ENCODE measurements at regions not wholly inside any gene's neighbourhood (a gene's known extent, or its start where the extent isn't known, plus 50 kb on each side); places are given as distances from the start of the nearest gene placed in this dataset.

DNA sequence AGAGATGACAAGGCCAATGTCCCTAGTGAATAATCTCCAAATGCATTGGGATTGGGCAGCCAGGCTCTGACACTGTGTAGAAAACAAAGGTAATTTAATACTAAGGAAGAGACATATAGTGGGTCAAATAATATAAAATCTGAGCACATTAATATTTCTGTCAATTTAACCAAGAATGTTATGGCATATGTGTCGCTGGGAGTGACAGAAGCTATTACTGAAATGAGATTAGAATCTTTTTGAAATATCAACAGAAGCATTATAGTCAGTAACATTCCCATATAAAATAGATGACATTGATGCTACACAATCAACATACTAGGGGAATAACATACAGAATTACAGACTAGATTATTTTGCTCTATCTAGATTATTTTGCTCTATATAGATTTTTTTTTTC, 114.0 kb downstream of the BLID start (continued):
- no peak for TF ChIP-seq RBM22 (optimal IDR thresholded peaks at IDR 0.05; ENCODE audit: low read length)
- TF ChIP-seq ZNF432 (CRISPR knock-in tag; IDR thresholded peaks at IDR 0.05; ENCODE audit: borderline replicate concordance) = no peak
- TF ChIP-seq ZFP37 (CRISPR knock-in tag; IDR thresholded peaks at IDR 0.05; ENCODE audit: borderline replicate concordance) = no peak
- TF ChIP-seq TAF15 (IDR thresholded peaks at IDR 0.05; ENCODE audit: low read depth, low read length, poor library complexity, severe bottlenecking) = no peak
- TF ChIP-seq ZNF10 (CRISPR knock-in tag; IDR thresholded peaks at IDR 0.05; ENCODE audit: borderline replicate concordance, low read depth) = no peak
- no peak for TF ChIP-seq ZNF546 (CRISPR knock-in tag; conservative IDR thresholded peaks at IDR 0.05)
- TF ChIP-seq KMT2B (CRISPR knock-in tag; IDR thresholded peaks at IDR 0.05) = no peak
- TF ChIP-seq MAFF (IDR thresholded peaks at IDR 0.05; ENCODE audit: low read depth, low read length) = no peak

DNA sequence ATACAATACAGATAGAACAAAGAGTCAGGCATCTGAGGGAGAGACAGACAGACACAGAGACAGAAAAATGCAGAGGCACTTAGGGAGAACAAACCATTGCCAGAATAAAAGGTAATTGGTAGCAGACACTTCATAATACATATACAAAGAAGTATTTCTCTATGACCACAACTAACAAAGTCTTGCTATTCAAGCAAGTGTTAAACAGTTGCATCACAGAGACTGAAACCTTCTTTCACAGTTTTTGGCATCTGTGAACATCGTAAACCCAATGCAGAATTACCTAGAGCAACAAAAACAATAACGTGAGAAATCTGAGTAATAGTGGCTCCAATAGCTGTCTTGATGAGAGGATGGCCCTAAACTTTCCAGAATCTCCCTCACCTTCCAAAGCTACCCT, 116.4 kb downstream of the BLID start:
- H3K27ac ChIP-seq (ENCODE audit: extremely low read length, insufficient read depth, low read length) = no peak overlapping the region
- no peak overlapping the region for H2AFZ ChIP-seq (ENCODE audit: low read length)
- H3K9me3 ChIP-seq (ENCODE audit: low read length) = no peaks in the 10 kb centered on the region
- BruUV-seq (replicated peaks) = no TSS peak
- WGBS (ENCODE audit: low lambda C conversion rate) = 18% methylated on average over 2 of the region's 2 CpGs
- intact Hi-C loops (cut with micrococcal nuclease; ENCODE audit: unreplicated experiment) (no loop called here), in situ Hi-C loops (cut with HindIII; ENCODE audit: extremely low pct_ligation_motif_present, low pct_unique_long_range_greater_than_20kb) (no loop called here)
- H3K4me3 ChIP-seq (replicated peaks in 1 of 3; ENCODE audit: insufficient read depth in 1 of 3, low read depth in 2 of 3, low read length in 3 of 3) = no peak overlapping the region
- ATAC-seq (no peak), DNase-seq (ENCODE audit: low spot score) (no peak), FAIRE-seq (no peak)
- ChIA-PET CTCF (ENCODE audit: low intra/inter-chr PET ratio, low total read pairs) (no interaction called here), POLR2A (no interaction called here)
- no peaks in the 10 kb centered on the region for H3K36me3 ChIP-seq (replicated peaks in 1 of 2; ENCODE audit: control insufficient read depth in 1 of 2, insufficient read depth in 2 of 2, low read length in 2 of 2)
- H3K4me2 ChIP-seq (ENCODE audit: low read depth, low read length) = no peak overlapping the region
- no peaks in the 10 kb centered on the region for H3K4me1 ChIP-seq (ENCODE audit: insufficient read depth, low read length)
- no peaks in the 10 kb centered on the region for H4K20me1 ChIP-seq (ENCODE audit: insufficient read depth, low read length)
- H3K9ac ChIP-seq (ENCODE audit: insufficient read depth, low read depth, low read length) = no peak overlapping the region
- H3K79me2 ChIP-seq (ENCODE audit: insufficient read depth, low read length) = no peaks in the 10 kb centered on the region
- no peaks in the 10 kb centered on the region for H3K27me3 ChIP-seq (ENCODE audit: control insufficient read depth in 1 of 2, insufficient read depth in 2 of 2, low read length in 2 of 2)
- TF ChIP-seq ATF7 (IDR thresholded peaks at IDR 0.05) = no peak
- no peak for TF ChIP-seq ATF7 (CRISPR knock-in tag; IDR thresholded peaks at IDR 0.05)
- TF ChIP-seq AHR (CRISPR knock-in tag; IDR thresholded peaks at IDR 0.05) = no peak
- TF ChIP-seq, protein P1, sequence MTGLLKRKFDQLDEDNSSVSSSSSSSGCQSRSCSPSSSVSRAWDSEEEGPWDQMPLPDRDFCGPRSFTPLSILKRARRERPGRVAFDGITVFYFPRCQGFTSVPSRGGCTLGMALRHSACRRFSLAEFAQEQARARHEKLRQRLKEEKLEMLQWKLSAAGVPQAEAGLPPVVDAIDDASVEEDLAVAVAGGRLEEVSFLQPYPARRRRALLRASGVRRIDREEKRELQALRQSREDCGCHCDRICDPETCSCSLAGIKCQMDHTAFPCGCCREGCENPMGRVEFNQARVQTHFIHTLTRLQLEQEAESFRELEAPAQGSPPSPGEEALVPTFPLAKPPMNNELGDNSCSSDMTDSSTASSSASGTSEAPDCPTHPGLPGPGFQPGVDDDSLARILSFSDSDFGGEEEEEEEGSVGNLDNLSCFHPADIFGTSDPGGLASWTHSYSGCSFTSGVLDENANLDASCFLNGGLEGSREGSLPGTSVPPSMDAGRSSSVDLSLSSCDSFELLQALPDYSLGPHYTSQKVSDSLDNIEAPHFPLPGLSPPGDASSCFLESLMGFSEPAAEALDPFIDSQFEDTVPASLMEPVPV (CRISPR knock-in tag; IDR thresholded peaks at IDR 0.05) = no peak
- TF ChIP-seq, protein P2, sequence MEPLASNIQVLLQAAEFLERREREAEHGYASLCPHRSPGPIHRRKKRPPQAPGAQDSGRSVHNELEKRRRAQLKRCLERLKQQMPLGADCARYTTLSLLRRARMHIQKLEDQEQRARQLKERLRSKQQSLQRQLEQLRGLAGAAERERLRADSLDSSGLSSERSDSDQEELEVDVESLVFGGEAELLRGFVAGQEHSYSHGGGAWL (CRISPR knock-in tag; IDR thresholded peaks at IDR 0.05) = no peak
- TF ChIP-seq, protein P3, sequence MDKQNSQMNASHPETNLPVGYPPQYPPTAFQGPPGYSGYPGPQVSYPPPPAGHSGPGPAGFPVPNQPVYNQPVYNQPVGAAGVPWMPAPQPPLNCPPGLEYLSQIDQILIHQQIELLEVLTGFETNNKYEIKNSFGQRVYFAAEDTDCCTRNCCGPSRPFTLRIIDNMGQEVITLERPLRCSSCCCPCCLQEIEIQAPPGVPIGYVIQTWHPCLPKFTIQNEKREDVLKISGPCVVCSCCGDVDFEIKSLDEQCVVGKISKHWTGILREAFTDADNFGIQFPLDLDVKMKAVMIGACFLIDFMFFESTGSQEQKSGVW (CRISPR knock-in tag; IDR thresholded peaks at IDR 0.05; ENCODE audit: borderline replicate concordance) = no peak
- TF ChIP-seq ZNF510 (CRISPR knock-in tag; IDR thresholded peaks at IDR 0.05; ENCODE audit: low read depth) = no peak
- no peak for TF ChIP-seq FOXO1 (CRISPR knock-in tag; IDR thresholded peaks at IDR 0.05)

Measured in HepG2 (cell line).